AG09309 (cell line): ENCODE measurements at regions not wholly inside any gene's neighbourhood (a gene's known extent, or its start where the extent isn't known, plus 50 kb on each side); places are given as distances from the start of the nearest gene placed in this dataset.
"Not testable (repeated sequence)": the region's sequence is repeated elsewhere in the genome, so short reads cannot be mapped to it uniquely, and the experiment has no call there.

Experiments
- DNase-seq: peaks from one replicate; pipeline ENCODE4 v3.0.0-alpha.2; 2010; ENCODE audit warnings: low read depth
- H3K4me3 ChIP-seq: 2 replicates; pipeline ENCODE4 v1.5.1; 2011; ENCODE audit warnings: mild to moderate bottlenecking, low read depth, low read length, moderate library complexity; ENCODE audit not compliant: control insufficient read depth
- TF ChIP-seq, protein P1 (sequence below): IDR thresholded peaks from 2 replicates; pipeline ENCODE4 v1.5.1; 2011; ENCODE audit warnings: mild to moderate bottlenecking, low read depth, low read length, inconsistent platforms; ENCODE audit not compliant: insufficient read depth, control insufficient read depth; ENCODE audit errors: missing control alignments

DNA sequence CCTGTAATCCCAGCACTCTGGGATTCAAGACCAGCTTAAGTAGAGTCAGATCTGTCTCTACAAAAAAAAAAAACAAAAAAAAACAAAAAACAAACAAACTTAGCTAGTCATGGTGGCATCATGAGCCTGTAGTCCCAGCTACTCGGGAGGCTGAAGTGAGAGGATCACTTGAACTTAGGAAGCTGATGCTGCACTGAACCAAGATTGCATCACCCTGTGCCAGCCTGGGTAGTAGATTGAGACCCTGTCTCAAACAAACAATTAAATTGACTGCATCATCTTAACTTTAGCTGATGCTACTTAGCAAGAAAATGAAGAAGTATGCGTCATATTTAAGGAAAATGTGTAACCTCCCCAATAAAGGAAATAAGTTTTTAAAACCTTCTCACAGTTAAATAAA, 136.6 kb upstream of the ATXN7L3B start:
- TF ChIP-seq, protein P1, sequence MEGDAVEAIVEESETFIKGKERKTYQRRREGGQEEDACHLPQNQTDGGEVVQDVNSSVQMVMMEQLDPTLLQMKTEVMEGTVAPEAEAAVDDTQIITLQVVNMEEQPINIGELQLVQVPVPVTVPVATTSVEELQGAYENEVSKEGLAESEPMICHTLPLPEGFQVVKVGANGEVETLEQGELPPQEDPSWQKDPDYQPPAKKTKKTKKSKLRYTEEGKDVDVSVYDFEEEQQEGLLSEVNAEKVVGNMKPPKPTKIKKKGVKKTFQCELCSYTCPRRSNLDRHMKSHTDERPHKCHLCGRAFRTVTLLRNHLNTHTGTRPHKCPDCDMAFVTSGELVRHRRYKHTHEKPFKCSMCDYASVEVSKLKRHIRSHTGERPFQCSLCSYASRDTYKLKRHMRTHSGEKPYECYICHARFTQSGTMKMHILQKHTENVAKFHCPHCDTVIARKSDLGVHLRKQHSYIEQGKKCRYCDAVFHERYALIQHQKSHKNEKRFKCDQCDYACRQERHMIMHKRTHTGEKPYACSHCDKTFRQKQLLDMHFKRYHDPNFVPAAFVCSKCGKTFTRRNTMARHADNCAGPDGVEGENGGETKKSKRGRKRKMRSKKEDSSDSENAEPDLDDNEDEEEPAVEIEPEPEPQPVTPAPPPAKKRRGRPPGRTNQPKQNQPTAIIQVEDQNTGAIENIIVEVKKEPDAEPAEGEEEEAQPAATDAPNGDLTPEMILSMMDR: no peak
- no peak overlapping the region for H3K4me3 ChIP-seq
- no peak for DNase-seq

DNA sequence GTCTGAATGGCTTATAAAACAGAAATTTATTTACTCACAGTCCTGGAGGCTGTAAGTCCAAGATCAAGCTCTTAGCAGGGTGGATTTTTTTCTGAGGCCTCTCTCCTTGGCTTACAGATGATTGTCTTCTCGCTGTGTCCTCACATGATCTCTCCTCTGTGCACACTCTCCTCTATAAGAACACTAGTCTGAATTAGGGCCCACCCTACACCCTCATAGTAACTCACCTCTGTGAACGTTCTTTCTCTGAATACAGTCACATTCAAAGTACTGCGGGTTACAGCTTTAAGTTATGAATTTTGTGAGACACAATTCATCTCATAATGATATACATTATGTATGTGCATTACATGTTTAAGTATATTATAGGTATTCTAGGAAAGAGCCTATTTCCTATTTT, 135.7 kb upstream of the ATXN7L3B start:
- TF ChIP-seq, protein P1: no peak
- H3K4me3 ChIP-seq: no peak overlapping the region
- DNase-seq: no peak

DNA sequence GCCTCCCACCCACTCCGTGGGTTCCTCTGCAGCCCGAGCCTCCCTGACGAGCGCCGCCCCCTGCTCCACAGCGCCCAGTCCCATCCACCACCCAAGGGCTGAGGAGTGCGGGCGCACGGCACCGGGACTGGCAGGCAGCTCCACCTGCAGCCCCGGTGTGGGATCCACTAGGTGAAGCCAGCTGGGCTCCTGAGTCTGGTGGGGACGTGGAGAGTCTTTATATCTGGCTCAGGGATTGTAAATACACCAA, 134.5 kb upstream of the ATXN7L3B start:
- H3K4me3 ChIP-seq, DNase-seq: not testable (repeated sequence)

DNA sequence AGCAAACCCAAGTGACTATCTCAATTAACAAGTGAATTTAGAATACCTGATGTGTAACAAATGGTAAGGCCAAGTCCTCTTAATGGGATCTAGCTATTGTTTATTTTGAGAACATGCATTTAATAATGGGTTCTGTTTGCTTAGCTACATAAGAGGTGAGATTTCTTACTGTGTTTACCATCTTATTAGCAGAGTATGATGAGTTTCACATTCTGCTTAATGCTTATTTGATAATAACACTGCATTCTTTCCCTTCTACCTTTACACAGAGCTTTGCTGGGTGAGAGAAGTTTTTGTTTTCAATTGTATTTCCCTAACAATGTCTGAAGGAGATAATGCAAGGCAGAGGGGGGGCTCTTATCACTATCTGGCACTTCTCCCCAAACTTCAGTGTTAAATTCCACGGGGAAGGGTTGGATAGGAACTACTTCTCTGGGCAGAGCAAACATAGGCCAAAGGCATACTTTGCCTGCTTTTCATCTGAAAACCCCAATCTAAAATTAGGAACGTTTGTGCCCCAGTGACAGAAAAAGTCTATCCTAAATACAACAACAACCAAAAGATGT, 129.0 kb upstream of the ATXN7L3B start:
- no peak overlapping the region for H3K4me3 ChIP-seq
- TF ChIP-seq, protein P1: no peak
- no peak for DNase-seq

DNA sequence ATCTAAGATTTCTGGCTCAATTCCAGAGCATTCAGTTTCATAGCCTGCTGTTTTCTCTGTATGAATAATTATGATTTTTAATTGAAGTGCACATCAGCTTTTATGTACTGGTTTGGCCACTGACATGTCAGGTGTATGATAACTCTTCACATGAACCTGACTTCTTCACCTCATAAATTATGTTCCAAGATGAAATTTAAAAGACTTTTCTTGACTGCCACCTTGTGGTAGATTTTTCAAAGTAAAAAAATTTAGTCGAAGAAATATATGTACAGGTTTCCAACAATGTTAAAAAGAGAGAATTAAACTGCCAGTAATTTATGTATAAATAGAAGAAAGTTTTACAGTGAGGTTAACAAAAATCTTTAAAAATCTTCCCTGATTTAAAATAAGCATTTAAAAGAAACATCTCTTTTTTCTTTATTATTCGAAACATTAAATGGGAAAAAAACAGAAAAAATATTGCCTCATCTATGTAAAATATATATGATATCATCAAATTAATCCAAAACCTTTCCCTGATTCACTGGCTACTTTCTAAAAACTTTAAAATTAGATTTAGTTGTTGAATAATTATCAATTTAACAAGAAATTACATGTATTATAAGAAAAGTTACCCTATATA, 124.9 kb upstream of the ATXN7L3B start:
- TF ChIP-seq, protein P1: no peak
- no peak for DNase-seq

DNA sequence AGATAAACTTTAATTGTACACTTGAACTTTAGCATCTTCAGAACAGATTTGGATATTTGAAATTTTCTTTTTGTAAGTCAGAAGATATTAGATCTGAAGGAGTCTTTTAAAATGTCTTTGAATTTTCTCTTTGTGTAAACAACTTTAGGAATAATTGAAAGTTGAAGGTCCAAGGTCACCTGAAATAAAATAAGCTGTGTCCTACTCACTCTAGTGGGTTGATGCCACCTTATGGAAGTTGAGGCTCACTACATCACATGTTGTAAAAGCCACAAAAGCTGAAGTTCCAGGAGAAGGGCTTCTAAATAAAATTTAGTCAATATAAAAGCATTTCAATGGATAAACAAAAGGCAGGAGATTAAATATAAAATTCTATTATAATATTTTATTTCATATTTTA, 122.0 kb upstream of the ATXN7L3B start:
- no peak for DNase-seq
- TF ChIP-seq, protein P1: peak; percentile 39
- H3K4me3 ChIP-seq: no peak overlapping the region

More for the DNA sequence above, 124.9 kb upstream of the ATXN7L3B start:
- no peak overlapping the region for H3K4me3 ChIP-seq

DNA sequence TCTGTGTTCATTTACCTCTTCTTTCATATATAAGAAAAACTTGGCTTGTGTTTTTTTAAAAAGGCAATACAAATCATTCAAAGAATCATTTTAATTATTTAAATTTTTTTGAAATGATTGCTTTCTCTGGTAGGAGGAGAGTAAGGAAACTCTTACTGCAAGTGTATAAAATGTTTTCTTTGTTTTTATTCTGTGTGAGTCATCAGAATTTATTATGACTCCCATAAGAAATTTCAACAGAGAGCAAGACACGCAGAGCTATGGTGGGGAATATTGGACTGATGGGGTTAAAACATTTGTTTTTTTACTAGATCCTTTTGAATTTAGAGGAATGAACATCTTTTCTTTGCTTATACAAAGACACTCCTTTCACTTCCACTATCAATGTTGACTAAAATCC, 119.1 kb upstream of the ATXN7L3B start:
- TF ChIP-seq, protein P1: no peak
- DNase-seq: no peak
- H3K4me3 ChIP-seq: no peak overlapping the region
